A549 (cell line): ENCODE measurements at regions not wholly inside any gene's neighbourhood (a gene's known extent, or its start where the extent isn't known, plus 50 kb on each side); places are given as distances from the start of the nearest gene placed in this dataset.

Experiments used
- POLR2A ChIP-seq: IDR thresholded peaks from 2 replicates; pipeline ENCODE4 v1.6.1; 2012; ENCODE audit warnings: mild to moderate bottlenecking, low read length
- TF ChIP-seq, protein P1 (sequence below): fragments of >200 bp; sonication (Bioruptor Twin); formaldehyde crosslinking; IDR thresholded peaks from 3 replicates; pipeline ENCODE4 v1.6.1; 2016
- TF ChIP-seq, protein P2 (sequence below): fragments of >200 bp; sonication (Bioruptor Twin); formaldehyde crosslinking; IDR thresholded peaks from 3 replicates; pipeline ENCODE4 v1.5.1; 2016

DNA sequence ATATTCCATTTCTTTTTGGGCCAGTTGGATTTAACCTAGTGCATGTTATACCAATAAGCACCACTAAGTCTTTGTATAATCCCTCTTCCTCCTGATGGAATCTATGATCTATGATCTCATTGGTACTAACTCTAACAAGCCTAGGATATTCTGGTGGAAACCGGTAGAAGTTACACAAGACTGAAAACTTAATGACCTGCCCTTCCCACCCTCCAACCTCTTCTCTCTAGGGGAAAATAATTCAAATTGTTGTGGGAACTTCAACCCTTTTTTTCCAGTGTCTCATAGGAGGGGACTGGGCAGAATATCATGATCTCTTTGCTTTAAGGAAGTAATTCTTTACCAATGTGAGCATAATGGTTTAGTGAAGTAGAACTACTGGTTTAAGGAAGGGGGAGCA lies 289.5 kb upstream of the BOD1L1 start:
- no peak for TF ChIP-seq POLR2A
- TF ChIP-seq, protein P1, sequence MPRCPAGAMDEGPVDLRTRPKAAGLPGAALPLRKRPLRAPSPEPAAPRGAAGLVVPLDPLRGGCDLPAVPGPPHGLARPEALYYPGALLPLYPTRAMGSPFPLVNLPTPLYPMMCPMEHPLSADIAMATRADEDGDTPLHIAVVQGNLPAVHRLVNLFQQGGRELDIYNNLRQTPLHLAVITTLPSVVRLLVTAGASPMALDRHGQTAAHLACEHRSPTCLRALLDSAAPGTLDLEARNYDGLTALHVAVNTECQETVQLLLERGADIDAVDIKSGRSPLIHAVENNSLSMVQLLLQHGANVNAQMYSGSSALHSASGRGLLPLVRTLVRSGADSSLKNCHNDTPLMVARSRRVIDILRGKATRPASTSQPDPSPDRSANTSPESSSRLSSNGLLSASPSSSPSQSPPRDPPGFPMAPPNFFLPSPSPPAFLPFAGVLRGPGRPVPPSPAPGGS = no peak
- TF ChIP-seq, protein P2, sequence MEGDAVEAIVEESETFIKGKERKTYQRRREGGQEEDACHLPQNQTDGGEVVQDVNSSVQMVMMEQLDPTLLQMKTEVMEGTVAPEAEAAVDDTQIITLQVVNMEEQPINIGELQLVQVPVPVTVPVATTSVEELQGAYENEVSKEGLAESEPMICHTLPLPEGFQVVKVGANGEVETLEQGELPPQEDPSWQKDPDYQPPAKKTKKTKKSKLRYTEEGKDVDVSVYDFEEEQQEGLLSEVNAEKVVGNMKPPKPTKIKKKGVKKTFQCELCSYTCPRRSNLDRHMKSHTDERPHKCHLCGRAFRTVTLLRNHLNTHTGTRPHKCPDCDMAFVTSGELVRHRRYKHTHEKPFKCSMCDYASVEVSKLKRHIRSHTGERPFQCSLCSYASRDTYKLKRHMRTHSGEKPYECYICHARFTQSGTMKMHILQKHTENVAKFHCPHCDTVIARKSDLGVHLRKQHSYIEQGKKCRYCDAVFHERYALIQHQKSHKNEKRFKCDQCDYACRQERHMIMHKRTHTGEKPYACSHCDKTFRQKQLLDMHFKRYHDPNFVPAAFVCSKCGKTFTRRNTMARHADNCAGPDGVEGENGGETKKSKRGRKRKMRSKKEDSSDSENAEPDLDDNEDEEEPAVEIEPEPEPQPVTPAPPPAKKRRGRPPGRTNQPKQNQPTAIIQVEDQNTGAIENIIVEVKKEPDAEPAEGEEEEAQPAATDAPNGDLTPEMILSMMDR = no peak
